ENCODE measurements at regions not wholly inside any gene's neighbourhood (a gene's known extent, or its start where the extent isn't known, plus 50 kb on each side); places are given as distances from the start of the nearest gene placed in this dataset.

GRCh38 chr7:46949270-46949931, 632.5 kb downstream of the TNS3 start:
- POLR2A ChIA-PET: no interaction called here
- Mint-ChIP-seq H3K27me3 (no peaks in the 10 kb centered on the region), H3K27ac (no peak overlapping the region), H3K36me3 (no peaks in the 10 kb centered on the region), H3K4me1 (no peaks in the 10 kb centered on the region), H3K4me3 (no peak overlapping the region), H3K9me3 (no peaks in the 10 kb centered on the region)
- DNase-seq (no peak), ATAC-seq (ENCODE audit: low read depth) (no peak)

- Mint-ChIP-seq H3K36me3 (no peaks in the 10 kb centered on the region), H3K9me3 (no peaks in the 10 kb centered on the region), H3K27ac (no peak overlapping the region), H3K27me3 (no peaks in the 10 kb centered on the region), H3K4me3 (no peak overlapping the region), H3K4me1 (no peaks in the 10 kb centered on the region)
- POLR2A ChIA-PET: no interaction called here
- no peak for ATAC-seq (ENCODE audit: low read depth)
- DNase-seq: no peak
Observed at GRCh38 chr7:46948716-46949115, 633.2 kb downstream of the TNS3 start.

GRCh38 chr7:46945328-46945727, 636.6 kb downstream of the TNS3 start:
- Mint-ChIP-seq H3K36me3 (no peaks in the 10 kb centered on the region), H3K9me3 (no peaks in the 10 kb centered on the region), H3K27ac (no peak overlapping the region), H3K27me3 (no peaks in the 10 kb centered on the region), H3K4me3 (no peak overlapping the region), H3K4me1 (no peaks in the 10 kb centered on the region)
- DNase-seq: no peak
- POLR2A ChIA-PET: no interaction called here
- ATAC-seq (ENCODE audit: low read depth): no peak

GRCh38 chr7:46943996-46944395, 637.9 kb downstream of the TNS3 start:
- H3K36me3 Mint-ChIP-seq: no peaks in the 10 kb centered on the region
- no peak for DNase-seq
- no peaks in the 10 kb centered on the region for H3K27me3 Mint-ChIP-seq
- H3K9me3 Mint-ChIP-seq: no peaks in the 10 kb centered on the region
- no peak for ATAC-seq (ENCODE audit: low read depth)
- H3K27ac Mint-ChIP-seq: no peak overlapping the region
- no peaks in the 10 kb centered on the region for H3K4me1 Mint-ChIP-seq
- POLR2A ChIA-PET: no interaction called here
- no peak overlapping the region for H3K4me3 Mint-ChIP-seq

- Mint-ChIP-seq H3K27me3 (no peaks in the 10 kb centered on the region), H3K27ac (no peak overlapping the region), H3K4me1 (no peaks in the 10 kb centered on the region), H3K9me3 (no peaks in the 10 kb centered on the region), H3K4me3 (no peak overlapping the region), H3K36me3 (no peaks in the 10 kb centered on the region)
- DNase-seq (no peak), ATAC-seq (ENCODE audit: low read depth) (no peak)
- POLR2A ChIA-PET: no interaction called here
Observed at GRCh38 chr7:46942574-46942973, 639.3 kb downstream of the TNS3 start.

- POLR2A ChIA-PET: no interaction called here
- no peaks in the 10 kb centered on the region for H3K27me3 Mint-ChIP-seq
- DNase-seq (no peak), ATAC-seq (ENCODE audit: low read depth) (no peak)
- peaks cover 2% of the 10 kb centered on the region for H3K9me3 Mint-ChIP-seq
- no peaks in the 10 kb centered on the region for H3K36me3 Mint-ChIP-seq
- no peak overlapping the region for H3K27ac Mint-ChIP-seq
- no peaks in the 10 kb centered on the region for H3K4me1 Mint-ChIP-seq
- H3K4me3 Mint-ChIP-seq: no peak overlapping the region
Observed at GRCh38 chr7:46940178-46940577, 641.7 kb downstream of the TNS3 start.

GRCh38 chr7:46939558-46939957, 642.4 kb downstream of the TNS3 start:
- no peaks in the 10 kb centered on the region for H3K4me1 Mint-ChIP-seq
- H3K4me3 Mint-ChIP-seq: no peak overlapping the region
- no peak overlapping the region for H3K27ac Mint-ChIP-seq
- H3K36me3 Mint-ChIP-seq: no peaks in the 10 kb centered on the region
- peaks cover 2% of the 10 kb centered on the region for H3K9me3 Mint-ChIP-seq
- H3K27me3 Mint-ChIP-seq: no peaks in the 10 kb centered on the region
- ATAC-seq (ENCODE audit: low read depth) (no peak), DNase-seq (no peak)
- POLR2A ChIA-PET: no interaction called here

- ATAC-seq (ENCODE audit: low read depth): no peak
- Mint-ChIP-seq H3K4me1 (no peaks in the 10 kb centered on the region), H3K9me3 (peaks cover 2% of the 10 kb centered on the region), H3K27ac (no peak overlapping the region), H3K36me3 (no peaks in the 10 kb centered on the region), H3K4me3 (no peak overlapping the region), H3K27me3 (no peaks in the 10 kb centered on the region)
- POLR2A ChIA-PET: no interaction called here
- no peak for DNase-seq
Observed at GRCh38 chr7:46939089-46939488, 642.8 kb downstream of the TNS3 start.

- POLR2A ChIA-PET: no interaction called here
Observed at GRCh38 chr7:46937826-46938225, 644.1 kb downstream of the TNS3 start.

GRCh38 chr7:46934198-46934825, 647.6 kb downstream of the TNS3 start:
- DNase-seq (no peak), ATAC-seq (ENCODE audit: low read depth) (no peak)
- H3K4me3 Mint-ChIP-seq: no peak overlapping the region
- no peaks in the 10 kb centered on the region for H3K4me1 Mint-ChIP-seq
- no peaks in the 10 kb centered on the region for H3K36me3 Mint-ChIP-seq
- H3K27ac Mint-ChIP-seq: no peak overlapping the region
- no peaks in the 10 kb centered on the region for H3K27me3 Mint-ChIP-seq
- peaks cover 2% of the 10 kb centered on the region for H3K9me3 Mint-ChIP-seq
- POLR2A ChIA-PET: no interaction called here

More at GRCh38 chr7:46937826-46938225, 644.1 kb downstream of the TNS3 start:
- Mint-ChIP-seq H3K4me1 (no peaks in the 10 kb centered on the region), H3K4me3 (no peak overlapping the region), H3K9me3 (peaks cover 2% of the 10 kb centered on the region), H3K27ac (no peak overlapping the region), H3K36me3 (no peaks in the 10 kb centered on the region), H3K27me3 (no peaks in the 10 kb centered on the region)
- ATAC-seq (ENCODE audit: low read depth): no peak
- DNase-seq: no peak

GRCh38 chr7:46933596-46933995, 648.3 kb downstream of the TNS3 start:
- no peak overlapping the region for H3K4me3 Mint-ChIP-seq

GRCh38 chr7:46932676-46933424, 649.1 kb downstream of the TNS3 start:
- DNase-seq (no peak), ATAC-seq (ENCODE audit: low read depth) (no peak)
- H3K9me3 Mint-ChIP-seq: peaks cover 2% of the 10 kb centered on the region
- no peaks in the 10 kb centered on the region for H3K4me1 Mint-ChIP-seq
- no peaks in the 10 kb centered on the region for H3K36me3 Mint-ChIP-seq
- POLR2A ChIA-PET: no interaction called here
- H3K4me3 Mint-ChIP-seq: no peak overlapping the region
- H3K27ac Mint-ChIP-seq: no peak overlapping the region
- no peaks in the 10 kb centered on the region for H3K27me3 Mint-ChIP-seq

More at GRCh38 chr7:46933596-46933995, 648.3 kb downstream of the TNS3 start:
- Mint-ChIP-seq H3K36me3 (no peaks in the 10 kb centered on the region), H3K9me3 (peaks cover 2% of the 10 kb centered on the region), H3K4me1 (no peaks in the 10 kb centered on the region), H3K27me3 (no peaks in the 10 kb centered on the region), H3K27ac (no peak overlapping the region)
- no peak for ATAC-seq (ENCODE audit: low read depth)
- POLR2A ChIA-PET: no interaction called here
- DNase-seq: no peak

GRCh38 chr7:46932306-46932675, 649.6 kb downstream of the TNS3 start:
- Mint-ChIP-seq H3K36me3 (no peaks in the 10 kb centered on the region), H3K4me3 (no peak overlapping the region), H3K27me3 (no peaks in the 10 kb centered on the region), H3K4me1 (no peaks in the 10 kb centered on the region), H3K9me3 (peaks cover 2% of the 10 kb centered on the region), H3K27ac (no peak overlapping the region)
- POLR2A ChIA-PET: no interaction called here
- DNase-seq (no peak), ATAC-seq (ENCODE audit: low read depth) (no peak)

GRCh38 chr7:46930366-46930765, 651.5 kb downstream of the TNS3 start:
- ATAC-seq (ENCODE audit: low read depth) (no peak), DNase-seq (no peak)
- H3K36me3 Mint-ChIP-seq: no peaks in the 10 kb centered on the region
- no peak overlapping the region for H3K27ac Mint-ChIP-seq
- H3K4me3 Mint-ChIP-seq: no peak overlapping the region
- no peaks in the 10 kb centered on the region for H3K27me3 Mint-ChIP-seq
- POLR2A ChIA-PET: no interaction called here
- no peaks in the 10 kb centered on the region for H3K4me1 Mint-ChIP-seq
- peaks cover 1% of the 10 kb centered on the region for H3K9me3 Mint-ChIP-seq
